ENCODE measurements at regions not wholly inside any gene's neighbourhood (a gene's known extent, or its start where the extent isn't known, plus 50 kb on each side); places are given as distances from the start of the nearest gene placed in this dataset.

GRCh38 chr10:55476129-55476528 lies 675.1 kb upstream of the PCDH15 start:
- TF ChIP-seq TAF1 (IDR thresholded peaks at IDR 0.05; ENCODE audit: low read depth, low read length) (no peak), POLR2A (IDR thresholded peaks at IDR 0.05; ENCODE audit: control extremely low read depth in 1 of 2, low read depth in 2 of 2, low read length in 2 of 2) (no peak), CEBPB (IDR thresholded peaks at IDR 0.05; ENCODE audit: low read depth, low read length) (no peak), SRF (IDR thresholded peaks at IDR 0.05; ENCODE audit: low read depth, low read length) (no peak), SP2 (IDR thresholded peaks at IDR 0.05; ENCODE audit: low read length) (no peak), EGR1 (IDR thresholded peaks at IDR 0.05; ENCODE audit: borderline replicate concordance, low read depth, low read length) (no peak), POLR2AphosphoS5 (IDR thresholded peaks at IDR 0.05; ENCODE audit: low read depth, low read length) (no peak)
- TF ChIP-seq, protein P1, sequence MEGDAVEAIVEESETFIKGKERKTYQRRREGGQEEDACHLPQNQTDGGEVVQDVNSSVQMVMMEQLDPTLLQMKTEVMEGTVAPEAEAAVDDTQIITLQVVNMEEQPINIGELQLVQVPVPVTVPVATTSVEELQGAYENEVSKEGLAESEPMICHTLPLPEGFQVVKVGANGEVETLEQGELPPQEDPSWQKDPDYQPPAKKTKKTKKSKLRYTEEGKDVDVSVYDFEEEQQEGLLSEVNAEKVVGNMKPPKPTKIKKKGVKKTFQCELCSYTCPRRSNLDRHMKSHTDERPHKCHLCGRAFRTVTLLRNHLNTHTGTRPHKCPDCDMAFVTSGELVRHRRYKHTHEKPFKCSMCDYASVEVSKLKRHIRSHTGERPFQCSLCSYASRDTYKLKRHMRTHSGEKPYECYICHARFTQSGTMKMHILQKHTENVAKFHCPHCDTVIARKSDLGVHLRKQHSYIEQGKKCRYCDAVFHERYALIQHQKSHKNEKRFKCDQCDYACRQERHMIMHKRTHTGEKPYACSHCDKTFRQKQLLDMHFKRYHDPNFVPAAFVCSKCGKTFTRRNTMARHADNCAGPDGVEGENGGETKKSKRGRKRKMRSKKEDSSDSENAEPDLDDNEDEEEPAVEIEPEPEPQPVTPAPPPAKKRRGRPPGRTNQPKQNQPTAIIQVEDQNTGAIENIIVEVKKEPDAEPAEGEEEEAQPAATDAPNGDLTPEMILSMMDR (IDR thresholded peaks at IDR 0.05; ENCODE audit: control extremely low read depth in 1 of 3, insufficient read depth in 1 of 3, low read depth in 1 of 3, low read length in 3 of 3), result no peak

All from H1 (cell line).